HG02884 (cell line): ENCODE measurements at regions not wholly inside any gene's neighbourhood (a gene's known extent, or its start where the extent isn't known, plus 50 kb on each side); places are given as distances from the start of the nearest gene placed in this dataset.

Experiments
- ATAC-seq: cut with Tn5 transposase; IDR thresholded peaks from one replicate; pipeline ENCODE4 v1.9.1; 2021; ENCODE audit warnings: mild to moderate bottlenecking, moderate library complexity; ENCODE audit not compliant: unreplicated experiment

DNA sequence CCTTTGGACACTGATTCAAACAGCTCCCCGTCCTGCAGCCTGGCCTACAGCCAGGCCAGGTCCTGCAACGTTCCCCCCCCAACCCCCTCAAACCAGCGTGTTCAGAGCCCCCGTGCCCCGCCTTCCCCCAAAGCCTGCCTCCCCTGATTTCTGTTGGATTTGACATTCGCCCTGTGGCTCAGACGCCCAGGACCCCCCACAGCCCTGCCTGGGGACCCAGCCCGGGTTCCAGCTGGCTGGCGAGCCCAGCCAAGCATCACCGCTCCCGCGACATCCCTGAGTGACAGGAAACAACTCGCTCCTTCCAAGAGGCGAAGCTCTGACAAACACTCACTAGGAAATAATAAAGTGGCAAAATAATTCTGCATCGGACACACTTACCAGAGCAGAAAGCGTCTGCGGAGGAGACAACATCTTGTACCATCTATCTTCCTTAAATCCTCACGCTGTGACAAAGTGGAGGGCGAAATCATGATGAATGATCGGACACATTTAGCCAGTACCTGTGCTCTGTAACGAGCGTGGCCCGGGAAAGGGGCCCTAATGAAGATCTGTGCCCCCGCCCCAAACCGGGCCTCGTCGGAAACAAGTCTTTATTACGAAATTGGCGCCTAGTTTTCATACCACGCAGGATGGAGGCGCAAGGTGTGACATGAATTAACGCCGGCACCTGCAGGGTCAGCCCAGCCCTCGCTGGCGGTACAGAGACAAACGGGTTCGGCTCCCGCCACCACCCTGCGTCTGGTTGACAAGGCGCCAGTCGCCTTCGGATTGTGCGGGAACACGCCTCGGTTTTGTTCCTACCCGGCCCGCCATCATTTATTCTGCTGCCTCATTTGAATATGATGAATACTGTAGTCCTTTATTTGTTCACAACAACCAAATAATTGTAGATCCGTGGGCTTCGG is 91.0 kb upstream of the MVB12B start:
- ATAC-seq = no peak

DNA sequence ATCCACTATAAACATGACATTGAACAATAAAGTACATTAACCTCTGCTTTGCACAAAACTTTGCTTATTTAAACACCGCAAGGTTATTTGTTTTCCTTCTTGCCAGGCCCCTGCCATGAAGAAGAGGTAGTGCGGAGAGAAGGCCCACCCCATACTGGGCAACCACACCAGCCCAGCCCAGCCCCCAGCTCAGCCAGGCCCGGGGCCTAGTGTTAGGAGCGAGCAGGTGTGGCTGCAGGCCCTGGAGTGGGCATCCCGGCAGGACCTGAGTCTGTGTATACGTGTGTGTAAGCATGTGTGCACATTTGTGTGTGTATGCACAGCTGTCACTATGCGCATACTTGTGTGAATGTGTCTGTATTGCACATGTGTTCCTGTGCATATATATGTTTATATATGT is 90.4 kb upstream of the MVB12B start:
- ATAC-seq = no peak

DNA sequence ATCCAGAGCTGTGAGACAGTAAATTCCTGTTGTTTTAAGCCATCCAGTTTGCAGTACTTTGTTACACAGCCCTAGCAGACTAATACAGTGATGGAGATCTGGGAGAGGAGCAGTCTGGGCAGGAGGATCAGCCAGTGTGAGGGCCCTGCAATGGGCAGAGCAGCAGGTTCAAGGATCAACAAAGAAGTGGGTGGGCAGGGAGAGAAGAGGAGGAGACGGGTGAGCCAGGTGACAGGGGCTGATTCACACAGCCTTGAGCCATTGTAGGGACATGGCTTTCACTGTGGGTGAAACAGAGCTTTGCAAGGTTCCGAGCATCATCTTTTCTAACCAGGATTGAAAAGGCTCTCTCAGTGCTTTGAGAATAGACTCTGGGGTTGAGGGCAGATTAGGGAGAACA is 88.2 kb upstream of the MVB12B start:
- no peak for ATAC-seq

DNA sequence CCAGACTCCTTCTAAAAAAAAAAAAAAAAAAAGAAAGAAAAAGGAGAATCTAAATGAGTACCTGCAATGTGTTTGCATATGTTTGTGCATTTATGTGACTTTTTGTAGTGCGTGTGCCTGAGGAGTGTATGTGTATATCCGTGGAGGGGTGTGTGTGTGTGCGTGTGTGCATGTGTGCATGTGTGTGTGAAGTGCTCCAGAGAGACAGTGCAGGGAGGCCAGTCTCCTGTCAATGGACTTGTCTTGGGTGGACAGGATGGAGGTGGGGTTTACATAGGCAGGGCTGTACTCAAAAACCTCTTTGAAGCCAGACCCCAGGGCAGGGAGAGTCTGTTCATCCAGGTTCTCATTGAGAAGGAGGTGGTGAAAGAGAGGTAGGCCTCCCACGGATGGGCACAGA is 87.1 kb upstream of the MVB12B start:
- no peak for ATAC-seq

DNA sequence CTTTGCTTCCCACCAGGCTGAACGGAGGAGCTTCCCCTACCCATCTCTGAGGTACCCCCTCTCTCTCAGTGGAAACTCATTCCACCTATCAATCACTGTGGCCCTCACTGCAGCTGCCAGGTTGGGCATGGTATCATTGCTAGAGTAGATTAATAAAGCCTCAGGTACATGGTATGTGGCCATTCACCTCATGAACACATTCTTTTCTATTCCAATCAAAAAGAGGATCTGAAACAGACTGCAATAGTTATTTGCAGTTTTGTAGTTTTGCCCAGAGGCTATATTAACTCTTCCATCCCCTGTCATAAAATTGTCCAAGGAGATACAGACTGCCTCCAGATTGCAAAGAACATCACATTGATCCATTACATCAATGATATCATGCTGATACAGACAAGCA is 85.8 kb upstream of the MVB12B start:
- no peak for ATAC-seq

DNA sequence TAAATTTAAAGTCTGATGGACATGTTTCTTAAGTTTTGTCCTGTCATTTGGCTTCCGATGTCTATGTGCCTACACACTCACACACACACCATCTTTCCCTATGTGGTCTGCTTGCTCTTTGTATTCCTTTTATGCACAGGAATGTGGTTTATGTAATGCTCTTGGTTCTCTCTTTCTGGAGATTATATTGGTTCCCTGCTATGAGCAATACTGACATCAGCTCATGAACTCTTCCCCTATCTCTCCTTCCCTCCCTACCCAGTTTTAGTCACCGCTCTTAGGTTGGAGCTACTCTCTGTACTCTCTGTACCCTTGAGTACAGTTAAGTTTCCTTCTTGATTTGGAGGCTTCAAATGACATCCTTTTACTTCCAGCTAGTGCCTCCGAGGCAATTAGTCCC is 77.9 kb upstream of the MVB12B start:
- no peak for ATAC-seq

DNA sequence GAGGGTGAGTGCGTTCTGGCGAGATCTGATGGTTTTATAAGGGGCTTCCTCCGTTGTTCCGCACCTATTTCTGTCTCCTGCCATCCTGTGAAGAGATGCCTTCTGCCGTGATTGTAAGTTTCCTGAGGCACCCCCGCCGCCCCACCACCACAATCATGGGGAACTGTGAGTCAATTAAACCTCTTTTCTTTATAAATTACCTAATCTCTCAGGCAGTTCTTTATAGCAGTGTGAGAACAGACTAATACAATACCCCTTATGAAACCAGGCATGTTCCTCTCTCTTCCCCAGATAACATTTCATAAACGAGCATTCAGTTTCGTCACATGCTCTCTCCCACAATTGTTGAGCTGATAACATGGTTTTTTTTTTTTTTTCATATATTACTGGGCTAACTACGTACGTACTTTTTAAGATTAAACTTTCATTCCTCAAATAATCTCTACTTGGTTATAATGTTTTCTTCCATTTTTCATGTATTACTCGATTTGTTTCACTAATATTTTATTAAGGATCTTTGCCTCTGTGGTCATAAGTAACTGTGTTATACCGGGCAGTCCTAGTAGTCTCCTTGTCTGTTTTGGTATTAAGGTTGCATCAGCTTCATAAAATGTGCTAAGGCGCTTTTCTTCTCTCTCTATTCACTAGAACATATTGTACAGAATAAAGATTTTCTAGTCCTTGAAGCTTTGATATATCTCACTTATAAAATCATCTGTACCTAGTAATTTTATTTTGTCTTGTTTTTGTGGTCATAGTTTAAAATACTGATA is 64.9 kb upstream of the MVB12B start:
- ATAC-seq = no peak

DNA sequence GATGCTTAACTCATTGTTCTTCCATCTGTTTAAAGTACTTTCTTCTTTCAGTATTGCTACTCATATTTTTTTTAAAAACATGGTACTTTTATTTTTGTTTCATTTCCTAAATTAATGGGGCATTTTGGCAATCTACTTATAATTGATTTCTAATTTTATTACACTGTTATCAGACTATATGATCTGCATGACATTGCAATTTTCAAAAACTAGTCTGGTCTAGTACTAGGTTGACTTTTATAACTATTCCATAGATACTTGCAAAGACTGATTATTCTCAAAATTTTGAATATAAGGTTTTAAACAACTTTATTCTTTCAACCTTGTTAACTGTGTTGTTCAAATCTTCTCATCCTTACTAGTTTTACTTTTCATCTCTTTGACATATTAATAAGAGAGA is 63.9 kb upstream of the MVB12B start:
- ATAC-seq = no peak

DNA sequence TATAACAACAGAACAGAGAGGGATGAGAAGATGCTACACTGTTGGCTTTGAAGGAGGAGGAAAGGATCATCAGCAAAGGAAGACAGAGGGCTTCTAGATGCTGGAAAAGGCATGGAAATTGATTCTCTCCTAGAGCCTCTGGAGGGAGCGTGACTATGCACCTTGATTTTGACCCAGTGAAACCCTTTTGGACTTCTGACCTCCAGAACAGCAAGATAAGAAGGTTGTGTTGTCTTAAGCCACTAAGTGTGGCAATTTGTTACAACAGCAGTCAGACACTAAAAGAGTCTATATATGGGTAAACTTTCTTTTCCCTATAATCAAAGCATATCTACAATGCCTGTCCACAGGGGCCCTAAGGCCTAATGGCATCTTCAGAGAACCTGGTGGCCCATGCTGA is 56.1 kb upstream of the MVB12B start:
- ATAC-seq = no peak

DNA sequence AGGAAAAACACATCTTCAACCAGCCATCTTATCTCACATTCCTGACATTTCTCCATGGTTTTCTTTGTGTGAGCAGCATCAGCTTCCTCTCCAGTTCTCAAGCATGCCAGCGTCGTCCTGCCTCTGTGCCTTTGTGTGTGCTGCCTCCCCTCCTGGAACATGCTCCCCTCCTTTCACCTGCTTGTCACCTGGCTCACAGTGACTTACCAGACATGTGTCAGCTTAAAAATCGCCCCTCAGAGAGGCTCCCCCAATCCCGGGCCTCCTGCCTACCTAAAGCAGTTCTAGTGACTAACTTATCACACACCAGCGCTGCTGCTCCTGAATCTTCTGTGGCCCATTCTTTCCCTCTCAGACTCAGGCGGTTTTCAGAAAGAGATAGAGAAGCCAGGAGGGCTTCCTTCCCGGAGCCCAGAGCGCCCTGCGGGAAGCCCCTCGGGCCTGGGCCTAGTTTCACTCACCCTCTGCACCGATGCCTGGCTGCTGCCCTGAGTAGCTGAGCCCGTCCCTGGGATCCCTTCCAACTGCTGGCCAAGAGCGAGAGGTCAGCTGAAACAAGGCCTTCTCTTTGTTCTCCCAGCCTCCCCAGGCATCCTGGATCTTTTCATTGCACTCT is 51.1 kb upstream of the MVB12B start:
- no peak for ATAC-seq

DNA sequence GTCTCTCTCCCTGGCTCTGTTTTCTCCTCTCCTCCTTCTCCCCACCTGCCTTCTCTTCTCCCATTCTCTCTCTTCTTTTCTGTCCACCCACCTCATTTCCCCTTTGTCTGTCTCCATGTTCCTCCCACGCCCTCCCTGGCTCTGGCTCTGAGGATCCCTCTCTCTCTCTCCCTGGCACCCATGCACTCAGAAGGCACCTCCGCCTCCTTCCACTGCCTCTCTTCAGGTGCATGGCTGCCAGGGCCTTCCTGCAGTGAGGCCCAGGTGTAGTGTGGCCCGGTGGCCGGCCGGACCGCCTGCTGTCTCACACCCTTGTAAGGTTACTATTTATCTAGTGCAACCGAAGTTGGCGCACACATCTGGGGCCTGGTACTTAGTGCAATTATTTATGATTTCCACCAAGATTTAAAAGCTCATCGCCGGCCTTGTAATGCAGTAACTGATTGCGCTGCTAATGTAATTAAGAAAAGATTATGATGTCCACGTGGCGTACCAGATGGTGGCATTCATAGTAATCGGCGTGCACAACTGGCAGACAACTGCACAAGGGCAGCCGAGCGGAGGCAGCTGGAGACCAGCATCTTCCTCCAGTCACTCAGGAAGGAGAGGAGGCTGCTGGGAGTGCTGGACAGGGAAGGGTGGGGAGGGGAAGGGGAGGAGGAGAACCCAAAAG is 50.4 kb upstream of the MVB12B start:
- no peak for ATAC-seq
